HCT116 (cell line): ENCODE measurements at regions not wholly inside any gene's neighbourhood (a gene's known extent, or its start where the extent isn't known, plus 50 kb on each side); places are given as distances from the start of the nearest gene placed in this dataset.

ENCODE experiments used
- ATAC-seq: fragments of 200-7000 bp; cut with Tn5 transposase; 2 replicates; pipeline ENCODE4 v1.9.1; 2020; ENCODE audit warnings: mild to moderate bottlenecking, moderate library complexity
- BruUV-seq: library from RNA; stranded (reverse); fragments of 400-500 nt; replicated peaks from 2 replicates; lab custom pipeline; 2021; lab: Mats Ljungman, UMichigan
- CTCF ChIA-PET: fragments of 300-600 bp; sonication (Branson Sonifier 250); formaldehyde crosslinking; loops from one replicate; lab custom pipeline; 2021; ENCODE audit warnings: antibody characterized with exemption; lab: Charles Lee
- POLR2A ChIA-PET: fragments of 300-600, 350-600 bp; sonication (Branson Sonifier 250); formaldehyde crosslinking; loops from one replicate; lab custom pipeline; 2021; ENCODE audit warnings: antibody characterized with exemption; lab: Charles Lee
- RAD21 ChIA-PET, 2 experiments: fragments of 300-600 bp; sonication (Branson Sonifier 250); formaldehyde crosslinking; loops; one replicate each; lab custom pipeline; 2023; ENCODE audit warnings: low total read pairs in 2 of 2; ENCODE audit not compliant: uncharacterized antibody in 2 of 2, unreplicated experiment in 2 of 2, low non-redundant PET in 1 of 2; lab: Charles Lee
- DNase-seq: peaks from one replicate; pipeline ENCODE4 v3.0.0-alpha.2; 2010; ENCODE audit warnings: low read depth, low spot score
- H2AFZ ChIP-seq: fragments of 200-600 bp; shearing (Covaris generic), sonication (generic); 2 replicates; pipeline ENCODE4 v1.6.1; 2017; ENCODE audit warnings: low read depth, mixed run types, mixed read lengths, antibody characterized with exemption, low read length; ENCODE audit not compliant: poor library complexity, severe bottlenecking
- H3K27ac ChIP-seq: 2 replicates; pipeline ENCODE4 v1.5.1; 2012; ENCODE audit warnings: low read depth, low read length
- H3K27me3 ChIP-seq: fragments of 200-600 bp; sonication (generic); 2 replicates; pipeline ENCODE4 v1.6.1; 2016; ENCODE audit warnings: mixed run types, low read length, mixed read lengths; ENCODE audit not compliant: insufficient read depth
- H3K36me3 ChIP-seq, 2 experiments: fragments of 200-500 bp in 1 of 2; fragments of 200-600 bp in 1 of 2; sonication (Bioruptor generic) in 1 of 2; sonication (generic) in 1 of 2; 2 replicates each; pipeline versions ENCODE4 v1.5.1 to v1.6.1; 2014 to 2016; ENCODE audit warnings: low read length in 2 of 2, inconsistent platforms in 1 of 2, mixed read lengths in 1 of 2, mixed run types in 1 of 2; ENCODE audit not compliant: insufficient read depth in 2 of 2, control insufficient read depth in 1 of 2
- H3K4me1 ChIP-seq, 2 experiments: fragments of 200-600 bp in 1 of 2; sonication (generic) in 1 of 2; 2 replicates each; pipeline versions ENCODE4 v1.5.1 to v1.6.1; 2012 to 2017; ENCODE audit warnings: low read length in 2 of 2, inconsistent platforms in 1 of 2, mild to moderate bottlenecking in 1 of 2, mixed read lengths in 1 of 2, mixed run types in 1 of 2, moderate library complexity in 1 of 2; ENCODE audit not compliant: insufficient read depth in 2 of 2, control insufficient read depth in 1 of 2
- H3K4me2 ChIP-seq: fragments of 200-600 bp; sonication (generic); 2 replicates; pipeline ENCODE4 v1.6.1; 2017; ENCODE audit warnings: mixed run types, low read length, mixed read lengths
- H3K4me3 ChIP-seq, 2 experiments: fragments of 200-600 bp in 1 of 2; sonication (generic) in 1 of 2; replicated peaks in 1 of 2; 2 replicates each; pipeline ENCODE4 v1.5.1; 2011 to 2016; ENCODE audit warnings: low read length in 2 of 2, control low read depth in 1 of 2, low read depth in 1 of 2, mild to moderate bottlenecking in 1 of 2, mixed read lengths in 1 of 2, mixed run types in 1 of 2
- H3K79me2 ChIP-seq: fragments of 200-600 bp; sonication (generic); 2 replicates; pipeline ENCODE4 v1.6.1; 2017; ENCODE audit warnings: mild to moderate bottlenecking, mixed run types, low read length, moderate library complexity, mixed read lengths; ENCODE audit not compliant: insufficient read depth
- H3K9ac ChIP-seq: fragments of 200-600 bp; sonication (generic); 2 replicates; pipeline ENCODE4 v1.6.1; 2016; ENCODE audit warnings: low read length, mixed read lengths
- H3K9me2 ChIP-seq: fragments of 200-600 bp; sonication (generic), shearing (Covaris generic); 2 replicates; pipeline ENCODE4 v1.6.1; 2017; ENCODE audit warnings: mixed run types, mild to moderate bottlenecking, moderate library complexity; ENCODE audit not compliant: insufficient read depth
- H3K9me3 ChIP-seq, 2 experiments: fragments of 200-500 bp in 1 of 2; fragments of 200-600 bp in 1 of 2; sonication (Bioruptor generic) in 1 of 2; sonication (generic) in 1 of 2; 2 replicates each; pipeline ENCODE4 v1.6.1; 2014 to 2017; ENCODE audit warnings: low read length in 2 of 2, mixed read lengths in 2 of 2, inconsistent platforms in 1 of 2, low read depth in 1 of 2, mild to moderate bottlenecking in 1 of 2, mixed run types in 1 of 2, moderate library complexity in 1 of 2; ENCODE audit not compliant: control insufficient read depth in 1 of 2, insufficient read depth in 1 of 2
- H4K20me1 ChIP-seq: fragments of 200-600 bp; sonication (generic), shearing (Covaris generic); 2 replicates; pipeline ENCODE4 v1.6.1; 2017; ENCODE audit warnings: mixed run types, mild to moderate bottlenecking, moderate library complexity; ENCODE audit not compliant: insufficient read depth
- ATF3 ChIP-seq: IDR thresholded peaks from 2 replicates; pipeline ENCODE4 v1.6.1; 2012
- EGR1 ChIP-seq: IDR thresholded peaks from 2 replicates; pipeline ENCODE4 v1.6.1; 2012; ENCODE audit warnings: low read depth
- EZH2 ChIP-seq: fragments of 200-600 bp; sonication (generic); IDR thresholded peaks from 2 replicates; pipeline ENCODE4 v1.6.1; 2017; ENCODE audit warnings: antibody characterized with exemption, mixed run types
- FOSL1 ChIP-seq: IDR thresholded peaks from 2 replicates; pipeline ENCODE4 v1.6.1; 2012; ENCODE audit warnings: low read depth
- JUND ChIP-seq: IDR thresholded peaks from 2 replicates; pipeline ENCODE4 v1.6.1; 2012
- POLR2A ChIP-seq: IDR thresholded peaks from 2 replicates; pipeline ENCODE4 v1.7.0; 2011; ENCODE audit warnings: borderline replicate concordance; ENCODE audit not compliant: insufficient read depth, insufficient read length; ENCODE audit errors: extremely low read depth
- POLR2AphosphoS5 ChIP-seq: IDR thresholded peaks from 2 replicates; pipeline ENCODE4 v1.6.1; 2011; ENCODE audit warnings: mild to moderate bottlenecking, low read depth, low read length, moderate library complexity
- RAD21 ChIP-seq: IDR thresholded peaks from 2 replicates; pipeline ENCODE4 v1.6.1; 2012; ENCODE audit warnings: low read depth, mild to moderate bottlenecking
- SRF ChIP-seq: IDR thresholded peaks from 2 replicates; pipeline ENCODE4 v1.6.1; 2012; ENCODE audit warnings: low read depth
- TCF7L2 ChIP-seq: IDR thresholded peaks from 2 replicates; pipeline ENCODE4 v1.7.0; 2011; ENCODE audit warnings: borderline replicate concordance, inconsistent platforms; ENCODE audit not compliant: insufficient read depth, insufficient read length; ENCODE audit errors: extremely low read depth
- ZBTB33 ChIP-seq: IDR thresholded peaks from 2 replicates; pipeline ENCODE4 v1.6.1; 2011; ENCODE audit warnings: mild to moderate bottlenecking, low read length, moderate library complexity; ENCODE audit not compliant: insufficient replicate concordance; ENCODE audit errors: extremely low read depth
- ZFX ChIP-seq: fragments of 450-650 bp; IDR thresholded peaks from 2 replicates; pipeline ENCODE4 v1.6.1; 2017
- intact Hi-C: fragments of 100-400 bp; cut with micrococcal nuclease; formaldehyde crosslinking; loops from 2 replicates; pipeline ENCODE4 v1.10.0; 2022
- TF ChIP-seq, protein P1 (sequence below), 3 experiments: fragments of 200-600 bp in 1 of 3; sonication (generic) in 1 of 3; IDR thresholded peaks in 2 of 3; conservative IDR thresholded peaks in 1 of 3; 2 replicates each; pipeline ENCODE4 v1.5.1; 2012 to 2017; ENCODE audit warnings: low read depth in 2 of 3, low read length in 2 of 3, antibody characterized with exemption in 1 of 3, borderline replicate concordance in 1 of 3, control low read depth in 1 of 3, mild to moderate bottlenecking in 1 of 3, mixed read lengths in 1 of 3, mixed run types in 1 of 3, moderate library complexity in 1 of 3; ENCODE audit not compliant: insufficient read depth in 1 of 3
- TF ChIP-seq, protein P2 (sequence below): IDR thresholded peaks from 2 replicates; pipeline ENCODE4 v1.6.1; 2012

DNA sequence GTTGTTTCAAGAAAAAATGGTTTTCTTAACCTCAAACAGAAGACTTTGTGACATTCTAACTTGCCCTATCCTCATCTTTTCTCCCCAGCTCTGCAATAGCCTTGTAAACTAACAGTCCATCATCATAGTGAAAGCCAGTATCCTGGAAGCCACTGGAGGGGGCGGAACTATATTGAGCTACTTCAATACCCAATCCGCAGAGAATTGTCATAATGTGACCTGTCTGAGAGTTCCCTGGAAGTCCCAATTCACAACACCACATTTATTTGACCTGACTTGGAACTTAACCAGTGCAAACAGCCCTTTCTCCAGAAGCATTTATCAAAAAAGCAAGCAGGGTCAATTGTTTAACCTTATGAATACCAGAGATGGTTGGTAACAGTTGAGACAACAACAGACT, 747.6 kb upstream of the GRM7 start:
- no peak overlapping the region for H3K9ac ChIP-seq
- no peaks in the 10 kb centered on the region for H3K9me3 ChIP-seq
- H3K4me2 ChIP-seq = no peak overlapping the region
- ATAC-seq (no peak), DNase-seq (no peak)
- no peak overlapping the region for H2AFZ ChIP-seq
- H3K4me3 ChIP-seq = no peak overlapping the region
- H3K36me3 ChIP-seq = no peaks in the 10 kb centered on the region
- H3K27me3 ChIP-seq = no peaks in the 10 kb centered on the region
- no peaks in the 10 kb centered on the region for H3K4me1 ChIP-seq
- ChIA-PET RAD21 (no interaction called here), POLR2A (no interaction called here), CTCF (no interaction called here)
- BruUV-seq = no TSS peak
- H3K79me2 ChIP-seq = no peaks in the 10 kb centered on the region
- TF ChIP-seq EGR1 (no peak), TCF7L2 (no peak), ATF3 (no peak)
- TF ChIP-seq, protein P1, sequence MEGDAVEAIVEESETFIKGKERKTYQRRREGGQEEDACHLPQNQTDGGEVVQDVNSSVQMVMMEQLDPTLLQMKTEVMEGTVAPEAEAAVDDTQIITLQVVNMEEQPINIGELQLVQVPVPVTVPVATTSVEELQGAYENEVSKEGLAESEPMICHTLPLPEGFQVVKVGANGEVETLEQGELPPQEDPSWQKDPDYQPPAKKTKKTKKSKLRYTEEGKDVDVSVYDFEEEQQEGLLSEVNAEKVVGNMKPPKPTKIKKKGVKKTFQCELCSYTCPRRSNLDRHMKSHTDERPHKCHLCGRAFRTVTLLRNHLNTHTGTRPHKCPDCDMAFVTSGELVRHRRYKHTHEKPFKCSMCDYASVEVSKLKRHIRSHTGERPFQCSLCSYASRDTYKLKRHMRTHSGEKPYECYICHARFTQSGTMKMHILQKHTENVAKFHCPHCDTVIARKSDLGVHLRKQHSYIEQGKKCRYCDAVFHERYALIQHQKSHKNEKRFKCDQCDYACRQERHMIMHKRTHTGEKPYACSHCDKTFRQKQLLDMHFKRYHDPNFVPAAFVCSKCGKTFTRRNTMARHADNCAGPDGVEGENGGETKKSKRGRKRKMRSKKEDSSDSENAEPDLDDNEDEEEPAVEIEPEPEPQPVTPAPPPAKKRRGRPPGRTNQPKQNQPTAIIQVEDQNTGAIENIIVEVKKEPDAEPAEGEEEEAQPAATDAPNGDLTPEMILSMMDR (IDR thresholded peaks at IDR 0.05 in 2 of 3, conservative IDR thresholded peaks at IDR 0.05 in 1 of 3; ENCODE audit: borderline replicate concordance in 1 of 3, insufficient read depth in 1 of 3, low read depth in 2 of 3, low read length in 2 of 3) = no peak
- no peaks in the 10 kb centered on the region for H3K9me2 ChIP-seq
- intact Hi-C loops = no loop called here
- H3K27ac ChIP-seq = no peak overlapping the region
- no peaks in the 10 kb centered on the region for H4K20me1 ChIP-seq

DNA sequence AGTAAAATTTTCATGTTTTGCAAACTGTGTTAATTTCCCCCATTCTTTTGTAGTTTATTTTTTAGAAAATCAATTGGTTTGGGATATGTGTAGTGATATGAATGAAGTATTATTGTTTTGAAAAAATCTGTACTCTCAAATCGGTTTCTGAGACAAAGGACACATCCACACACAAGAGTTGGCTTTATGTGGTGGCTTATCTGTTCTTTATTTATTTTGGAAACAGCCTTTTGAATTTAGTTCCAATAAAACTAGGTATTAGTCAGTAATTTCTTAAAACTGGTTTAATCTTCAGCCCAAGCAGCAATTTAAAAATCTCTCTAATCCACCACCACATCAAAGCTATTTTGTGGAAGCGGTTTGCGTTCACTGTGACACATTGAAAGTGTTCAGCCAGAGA, 741.5 kb upstream of the GRM7 start:
- intact Hi-C loops = no loop called here
- no peak overlapping the region for H3K4me2 ChIP-seq
- H3K4me1 ChIP-seq = no peaks in the 10 kb centered on the region
- H3K79me2 ChIP-seq = no peaks in the 10 kb centered on the region
- no peak for DNase-seq
- no peak for ATAC-seq
- RAD21 ChIA-PET = no interaction called here
- no peaks in the 10 kb centered on the region for H3K9me2 ChIP-seq
- CTCF ChIA-PET = no interaction called here
- H4K20me1 ChIP-seq = no peaks in the 10 kb centered on the region
- POLR2A ChIA-PET = no interaction called here
- H3K9ac ChIP-seq = no peak overlapping the region
- H3K36me3 ChIP-seq = no peaks in the 10 kb centered on the region
- no TSS peak for BruUV-seq
- no peak overlapping the region for H2AFZ ChIP-seq
- no peaks in the 10 kb centered on the region for H3K27me3 ChIP-seq
- H3K4me3 ChIP-seq = no peak overlapping the region
- no peaks in the 10 kb centered on the region for H3K9me3 ChIP-seq
- no peak overlapping the region for H3K27ac ChIP-seq
- no peak for TF ChIP-seq JUND
- TF ChIP-seq ATF3 = no peak
- no peak for TF ChIP-seq EZH2
- TF ChIP-seq, protein P2, sequence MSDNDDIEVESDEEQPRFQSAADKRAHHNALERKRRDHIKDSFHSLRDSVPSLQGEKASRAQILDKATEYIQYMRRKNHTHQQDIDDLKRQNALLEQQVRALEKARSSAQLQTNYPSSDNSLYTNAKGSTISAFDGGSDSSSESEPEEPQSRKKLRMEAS = no peak
- no peak for TF ChIP-seq FOSL1
- no peak for TF ChIP-seq ZBTB33
- TF ChIP-seq ZFX = no peak
- TF ChIP-seq SRF = no peak
- no peak for TF ChIP-seq EGR1
- no peak for TF ChIP-seq RAD21
- TF ChIP-seq POLR2AphosphoS5 = no peak
- TF ChIP-seq, protein P1 (IDR thresholded peaks at IDR 0.05 in 2 of 3, conservative IDR thresholded peaks at IDR 0.05 in 1 of 3; ENCODE audit: borderline replicate concordance in 1 of 3, insufficient read depth in 1 of 3, low read depth in 2 of 3, low read length in 2 of 3) = no peak
- TF ChIP-seq POLR2A = no peak
